ENCODE measurements at regions not wholly inside any gene's neighbourhood (a gene's known extent, or its start where the extent isn't known, plus 50 kb on each side); places are given as distances from the start of the nearest gene placed in this dataset.

Small RNA genes in the stretch of these regions (small RNA-seq; reads per million reads assigned to genes)
- 0 reads per million in 3 experiments for gene AC093787.1 (ENCODE audit: insufficient read depth in 2 of 3, insufficient read length in 3 of 3, low read depth in 2 of 3, low replicate concordance in 1 of 3)
